Effector memory CD8-positive, alpha-beta T cell (primary cell): ENCODE measurements at regions not wholly inside any gene's neighbourhood (a gene's known extent, or its start where the extent isn't known, plus 50 kb on each side); places are given as distances from the start of the nearest gene placed in this dataset.

Source experiments
- ATAC-seq: fragments of 150-1000 bp; cut with Tn5 transposase; replicated peaks from 2 replicates; pipeline ENCODE4 v1.10.0; 2021; ENCODE audit warnings: mild to moderate bottlenecking, moderate library complexity
- DNase-seq, 3 experiments: peaks; one replicate each; pipeline ENCODE4 v3.0.0; 2021
- H3K27ac Mint-ChIP-seq, 2 donors: one replicate each; pipeline ENCODE4 v1.8.0; 2022; ENCODE audit warnings: mild to moderate bottlenecking in 2 of 2, mixed read lengths in 2 of 2, moderate library complexity in 2 of 2
- H3K27me3 Mint-ChIP-seq, 2 donors: one replicate each; pipeline ENCODE4 v1.8.0; 2022; ENCODE audit warnings: mixed read lengths in 2 of 2
- H3K36me3 Mint-ChIP-seq: one replicate; pipeline ENCODE4 v1.8.0; 2022; ENCODE audit warnings: mild to moderate bottlenecking, moderate library complexity, mixed read lengths; ENCODE audit not compliant: insufficient read depth
- H3K4me1 Mint-ChIP-seq, 2 donors: one replicate each; pipeline ENCODE4 v1.8.0; 2022; ENCODE audit warnings: low read depth in 2 of 2, mixed read lengths in 2 of 2
- H3K4me3 Mint-ChIP-seq, 2 donors: one replicate each; pipeline ENCODE4 v1.8.0; 2022; ENCODE audit warnings: mild to moderate bottlenecking in 2 of 2, mixed read lengths in 2 of 2, moderate library complexity in 2 of 2
- H3K9me3 Mint-ChIP-seq, 2 donors: one replicate each; pipeline ENCODE4 v1.8.0; 2022; ENCODE audit warnings: mixed read lengths in 2 of 2

DNA sequence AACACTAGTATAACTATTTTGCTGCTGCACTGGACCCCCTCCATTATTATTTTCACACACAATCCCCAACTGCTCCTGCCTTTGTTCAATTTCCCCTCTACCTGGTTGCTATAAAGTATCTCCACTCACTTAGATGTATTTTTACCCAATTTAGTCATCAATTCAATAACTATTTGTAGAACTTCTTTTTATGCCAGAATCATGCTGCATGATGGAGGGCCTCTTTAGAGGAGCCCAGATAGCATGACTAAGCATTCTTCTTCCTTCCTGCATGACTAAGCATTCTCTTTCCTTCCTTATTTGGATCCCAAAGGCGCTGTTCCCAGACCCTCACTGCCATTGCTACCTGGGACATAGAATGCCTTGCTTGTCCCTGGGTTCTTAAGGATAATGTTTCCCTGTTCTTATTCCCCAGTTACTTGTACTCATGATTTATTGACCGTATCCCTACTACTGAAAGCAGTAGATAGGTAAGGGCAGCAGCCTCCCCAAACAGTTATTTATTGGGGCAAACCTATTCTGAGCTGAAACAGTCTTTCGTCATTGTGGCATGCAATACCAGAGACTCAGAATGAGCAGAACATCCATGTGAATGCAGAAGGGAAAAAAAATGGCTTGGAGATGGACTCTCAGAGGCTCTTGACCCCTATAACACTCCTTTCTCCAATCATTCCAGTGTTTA is 89.3 kb upstream of the AKT3 start:
- peaks cover 0 to 4% of the 10 kb centered on the region in 2 donors for H3K4me1 Mint-ChIP-seq
- no peaks in the 10 kb centered on the region for H3K9me3 Mint-ChIP-seq
- H3K36me3 Mint-ChIP-seq, result peaks cover 3% of the 10 kb centered on the region
- H3K27me3 Mint-ChIP-seq, result peaks cover 38 to 50% of the 10 kb centered on the region in 2 donors
- DNase-seq (no peak), ATAC-seq (no peak)
- H3K4me3 Mint-ChIP-seq, result no peak overlapping the region
- H3K27ac Mint-ChIP-seq, result no peak overlapping the region

DNA sequence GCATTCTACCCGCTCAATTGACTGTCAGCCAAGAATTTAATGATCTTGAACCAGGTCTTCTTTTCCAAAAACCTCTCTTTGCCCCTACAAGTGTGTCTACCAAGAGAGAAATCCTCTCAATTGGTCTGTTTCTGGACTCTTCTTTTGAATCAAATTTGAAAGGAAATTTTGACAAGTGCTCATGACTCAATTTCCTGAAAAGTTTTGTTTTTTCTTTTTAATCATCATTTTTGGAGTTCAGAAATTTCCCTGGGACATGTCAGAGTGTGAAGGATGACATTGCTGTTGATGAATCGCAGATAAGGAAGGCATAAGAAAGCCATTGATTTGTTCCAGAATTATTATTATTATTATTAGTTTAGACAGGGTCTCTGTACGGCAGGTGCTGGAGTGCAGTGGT is 88.2 kb upstream of the AKT3 start:
- H3K9me3 Mint-ChIP-seq, result no peaks in the 10 kb centered on the region
- peaks cover 37 to 46% of the 10 kb centered on the region in 2 donors for H3K27me3 Mint-ChIP-seq
- no peak overlapping the region for H3K27ac Mint-ChIP-seq
- no peak for ATAC-seq
- H3K4me3 Mint-ChIP-seq, result no peak overlapping the region
- peaks cover 0 to 4% of the 10 kb centered on the region in 2 donors for H3K4me1 Mint-ChIP-seq
- H3K36me3 Mint-ChIP-seq, result peaks cover 3% of the 10 kb centered on the region
- no peak for DNase-seq

- ATAC-seq (no peak), DNase-seq (no peak)
- Mint-ChIP-seq H3K4me3 (no peak overlapping the region), H3K4me1 (no peaks in the 10 kb centered on the region), H3K36me3 (no peaks in the 10 kb centered on the region), H3K27me3 (peaks cover 39 to 46% of the 10 kb centered on the region in 2 donors), H3K9me3 (no peaks in the 10 kb centered on the region), H3K27ac (no peak overlapping the region)
Measured at GRCh38 chr1:243933495-243933894, 83.5 kb upstream of the AKT3 start.

DNA sequence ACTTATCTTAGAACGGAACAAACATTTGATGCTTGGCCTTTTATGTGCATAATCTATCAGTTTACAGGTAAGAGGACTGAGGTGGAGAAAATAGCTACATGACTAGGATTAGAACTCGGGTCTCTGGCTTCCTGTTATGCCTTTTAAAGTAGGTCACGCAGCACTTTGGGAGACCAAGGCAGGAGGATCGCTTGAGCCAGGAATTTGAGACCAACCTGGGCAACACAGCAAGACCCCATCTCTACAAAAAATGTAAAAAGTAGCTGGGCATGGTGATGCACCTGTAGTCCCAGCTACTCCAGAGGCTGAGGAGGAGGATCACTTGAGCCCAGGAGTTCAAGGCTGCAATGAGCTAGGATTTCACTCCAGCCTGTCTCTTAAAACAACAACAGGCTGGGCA is 81.9 kb upstream of the AKT3 start:
- no peaks in the 10 kb centered on the region for H3K9me3 Mint-ChIP-seq
- no peak overlapping the region for H3K4me3 Mint-ChIP-seq
- H3K36me3 Mint-ChIP-seq, result no peaks in the 10 kb centered on the region
- no peak overlapping the region for H3K27ac Mint-ChIP-seq
- DNase-seq (no peak), ATAC-seq (no peak)
- H3K4me1 Mint-ChIP-seq, result no peaks in the 10 kb centered on the region
- peaks cover 28 to 44% of the 10 kb centered on the region in 2 donors for H3K27me3 Mint-ChIP-seq

DNA sequence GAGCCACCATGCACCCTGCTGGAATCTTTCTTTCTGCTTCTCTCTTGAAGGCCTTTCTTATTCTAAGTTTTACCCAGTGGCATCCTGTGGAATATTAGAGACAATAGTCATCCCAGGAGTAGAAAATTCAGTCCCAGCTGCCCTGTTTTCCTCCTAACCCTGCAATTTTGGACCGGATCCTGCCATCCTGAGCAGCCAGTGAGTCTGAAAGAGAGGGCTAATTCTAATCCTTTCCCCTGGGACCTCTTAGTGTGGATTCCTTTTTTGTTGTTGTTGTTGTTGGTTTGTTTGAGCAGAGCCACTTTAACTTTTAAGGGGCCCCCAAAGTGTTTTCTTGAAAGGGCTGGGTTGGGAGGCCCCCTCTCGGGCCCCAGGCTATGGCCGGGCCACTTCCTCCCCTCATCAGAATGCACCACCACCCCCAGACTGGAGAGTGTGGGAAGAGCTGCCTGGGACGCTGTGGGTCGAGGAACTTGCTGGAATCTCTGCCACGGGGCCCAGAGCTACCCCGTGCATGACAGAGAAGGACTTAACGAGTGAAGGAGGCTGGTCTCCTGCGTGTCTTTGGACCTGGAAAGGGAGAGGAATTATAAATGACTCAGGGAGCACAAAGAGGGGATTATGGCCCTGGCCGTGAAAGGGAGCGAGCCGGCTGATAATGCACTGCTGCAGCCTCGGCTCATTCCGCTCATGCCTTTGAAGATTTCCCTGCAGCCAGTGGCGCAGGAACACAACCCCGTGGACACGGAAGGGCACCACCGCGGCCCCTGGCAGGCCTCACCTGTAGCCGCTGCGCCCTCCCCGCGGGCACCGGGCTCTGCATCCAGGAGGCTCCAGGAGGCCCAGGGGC is 81.0 kb upstream of the AKT3 start:
- Mint-ChIP-seq H3K27ac (no peak overlapping the region), H3K9me3 (no peaks in the 10 kb centered on the region), H3K4me3 (no peak overlapping the region), H3K36me3 (no peaks in the 10 kb centered on the region), H3K4me1 (no peaks in the 10 kb centered on the region), H3K27me3 (peaks cover 24 to 37% of the 10 kb centered on the region in 2 donors)
- ATAC-seq, result no peak
- no peak for DNase-seq

GRCh38 chr1:243927381-243927780 is 77.3 kb upstream of the AKT3 start:
- no peak overlapping the region for H3K27ac Mint-ChIP-seq
- no peaks in the 10 kb centered on the region for H3K4me1 Mint-ChIP-seq
- H3K9me3 Mint-ChIP-seq, result no peaks in the 10 kb centered on the region
- H3K27me3 Mint-ChIP-seq, result peaks cover 28 to 46% of the 10 kb centered on the region in 2 donors
- no peak overlapping the region for H3K4me3 Mint-ChIP-seq
- ATAC-seq (no peak), DNase-seq (no peak)
- no peaks in the 10 kb centered on the region for H3K36me3 Mint-ChIP-seq

- H3K9me3 Mint-ChIP-seq, result no peaks in the 10 kb centered on the region
- no peaks in the 10 kb centered on the region for H3K36me3 Mint-ChIP-seq
- DNase-seq (no peak), ATAC-seq (no peak)
- no peak overlapping the region for H3K27ac Mint-ChIP-seq
- H3K27me3 Mint-ChIP-seq, result peaks cover 30 to 46% of the 10 kb centered on the region in 2 donors
- no peak overlapping the region for H3K4me3 Mint-ChIP-seq
- no peaks in the 10 kb centered on the region for H3K4me1 Mint-ChIP-seq
Measured at GRCh38 chr1:243926803-243927245, 76.8 kb upstream of the AKT3 start.

DNA sequence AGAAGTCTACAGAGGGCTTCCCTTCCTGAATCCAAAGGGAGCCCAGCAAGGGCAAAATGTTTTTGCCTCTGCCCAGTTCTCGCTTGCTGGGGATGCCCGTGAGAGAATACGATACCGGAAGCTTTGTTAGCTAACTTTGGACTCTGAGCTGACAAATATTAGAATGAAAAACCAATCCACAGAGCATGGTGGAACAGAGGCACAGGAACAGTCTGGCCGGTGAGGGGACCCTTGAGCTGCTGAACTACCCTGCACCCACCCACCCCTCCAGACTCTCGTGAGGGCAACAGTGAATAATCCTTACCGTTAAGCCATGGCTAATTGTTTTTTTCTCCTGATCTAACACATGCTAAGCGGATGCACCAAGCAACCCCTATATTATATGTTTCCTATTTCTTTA is 76.3 kb upstream of the AKT3 start:
- DNase-seq (no peak), ATAC-seq (no peak)
- no peaks in the 10 kb centered on the region for H3K36me3 Mint-ChIP-seq
- peaks cover 32 to 46% of the 10 kb centered on the region in 2 donors for H3K27me3 Mint-ChIP-seq
- H3K4me3 Mint-ChIP-seq, result no peak overlapping the region
- no peaks in the 10 kb centered on the region for H3K4me1 Mint-ChIP-seq
- H3K9me3 Mint-ChIP-seq, result no peaks in the 10 kb centered on the region
- no peak overlapping the region for H3K27ac Mint-ChIP-seq

GRCh38 chr1:243924588-243925349 is 74.7 kb upstream of the AKT3 start:
- ATAC-seq (no peak), DNase-seq (no peak)
- no peaks in the 10 kb centered on the region for H3K9me3 Mint-ChIP-seq
- H3K27ac Mint-ChIP-seq, result no peak overlapping the region
- H3K27me3 Mint-ChIP-seq, result peaks cover 37 to 41% of the 10 kb centered on the region in 2 donors
- H3K36me3 Mint-ChIP-seq, result no peaks in the 10 kb centered on the region
- H3K4me1 Mint-ChIP-seq, result no peaks in the 10 kb centered on the region
- H3K4me3 Mint-ChIP-seq, result no peak overlapping the region

DNA sequence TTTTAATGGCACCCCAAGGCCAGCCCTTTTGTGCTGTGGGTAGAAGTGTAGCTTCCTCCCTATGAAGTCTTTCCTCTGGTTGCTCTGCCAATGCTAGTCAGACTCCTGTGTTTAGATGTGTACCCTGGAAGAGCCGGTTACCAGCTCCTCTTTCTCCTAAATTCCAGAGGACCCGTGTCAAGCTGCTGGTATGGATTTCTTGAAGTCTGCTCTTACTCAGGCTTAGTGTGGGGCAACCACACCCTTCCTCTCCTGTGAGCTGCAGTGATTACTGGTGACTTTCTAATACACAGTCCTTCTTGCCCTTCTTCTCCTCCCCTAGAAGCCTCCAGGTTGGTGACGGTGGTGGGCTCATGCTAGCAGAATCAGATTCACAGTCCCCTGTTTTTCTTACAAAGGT is 74.1 kb upstream of the AKT3 start:
- no peaks in the 10 kb centered on the region for H3K4me1 Mint-ChIP-seq
- no peaks in the 10 kb centered on the region for H3K9me3 Mint-ChIP-seq
- H3K27ac Mint-ChIP-seq, result no peak overlapping the region
- H3K27me3 Mint-ChIP-seq, result peaks cover 41 to 43% of the 10 kb centered on the region in 2 donors
- no peaks in the 10 kb centered on the region for H3K36me3 Mint-ChIP-seq
- ATAC-seq (no peak), DNase-seq (no peak)
- no peak overlapping the region for H3K4me3 Mint-ChIP-seq

DNA sequence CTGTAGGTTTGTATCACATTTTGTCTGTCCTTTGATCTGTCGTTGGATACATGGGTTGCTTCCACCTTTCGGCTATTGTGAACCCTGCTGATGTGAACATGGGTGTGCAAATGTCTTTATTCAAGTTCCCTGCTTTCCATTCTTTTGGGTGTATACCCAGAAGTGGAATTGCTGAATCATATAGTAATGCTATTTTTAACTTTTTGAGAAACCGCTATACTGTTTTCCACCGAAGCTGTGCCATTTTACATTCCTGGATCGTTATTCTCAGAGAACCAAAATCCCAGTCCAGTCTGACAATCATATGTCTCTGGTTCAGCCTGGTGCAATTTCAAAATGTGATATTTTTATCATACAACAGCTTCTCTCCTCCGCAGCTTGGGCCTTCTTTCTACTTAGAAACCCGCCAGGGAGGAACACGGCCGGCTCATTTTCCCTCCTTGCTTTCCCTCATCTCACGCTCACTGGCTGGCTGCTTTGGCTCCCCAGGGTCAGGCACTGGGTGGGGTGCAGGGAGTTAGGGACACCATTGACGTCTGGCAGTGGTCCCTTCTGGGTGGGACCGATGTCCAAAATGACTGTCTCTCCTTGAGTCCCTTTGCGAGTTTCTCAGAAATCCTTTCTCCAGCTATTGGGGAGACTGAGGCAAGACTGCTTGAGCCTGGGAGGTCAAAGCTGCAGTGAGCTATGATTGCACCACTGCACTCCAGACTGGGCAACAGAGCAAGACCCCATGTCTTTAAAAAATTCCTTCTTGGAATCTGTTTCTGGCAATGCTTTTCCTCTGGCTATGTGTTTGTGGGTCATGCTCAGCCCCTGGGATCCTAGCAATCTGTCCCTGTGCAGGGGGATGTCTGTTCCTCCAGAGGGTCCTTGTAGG is 73.5 kb upstream of the AKT3 start:
- ATAC-seq (no peak), DNase-seq (no peak)
- H3K9me3 Mint-ChIP-seq, result no peaks in the 10 kb centered on the region
- H3K4me3 Mint-ChIP-seq, result no peak overlapping the region
- H3K27ac Mint-ChIP-seq, result no peak overlapping the region
- H3K4me1 Mint-ChIP-seq, result no peaks in the 10 kb centered on the region
- H3K36me3 Mint-ChIP-seq, result no peaks in the 10 kb centered on the region
- peaks cover 42 to 46% of the 10 kb centered on the region in 2 donors for H3K27me3 Mint-ChIP-seq

GRCh38 chr1:243921111-243921510 is 71.1 kb upstream of the AKT3 start:
- H3K27me3 Mint-ChIP-seq, result peaks cover 61 to 69% of the 10 kb centered on the region in 2 donors
- ATAC-seq (no peak), DNase-seq (no peak)
- H3K4me1 Mint-ChIP-seq, result peaks cover 12 to 19% of the 10 kb centered on the region in 2 donors
- no peak overlapping the region for H3K27ac Mint-ChIP-seq
- H3K4me3 Mint-ChIP-seq, result no peak overlapping the region
- H3K36me3 Mint-ChIP-seq, result no peaks in the 10 kb centered on the region
- no peaks in the 10 kb centered on the region for H3K9me3 Mint-ChIP-seq
